Amniotic stem cell (primary cell): ENCODE measurements at regions not wholly inside any gene's neighbourhood (a gene's known extent, or its start where the extent isn't known, plus 50 kb on each side); places are given as distances from the start of the nearest gene placed in this dataset.

Source experiments
- DNase-seq: peaks from one replicate; lab custom pipeline; 2025; lab: John Stamatoyannopoulos, UW

GRCh38 chr1:91148641-91149069, 126.8 kb upstream of the ZNF644 start:
- no peak for DNase-seq

DNA sequence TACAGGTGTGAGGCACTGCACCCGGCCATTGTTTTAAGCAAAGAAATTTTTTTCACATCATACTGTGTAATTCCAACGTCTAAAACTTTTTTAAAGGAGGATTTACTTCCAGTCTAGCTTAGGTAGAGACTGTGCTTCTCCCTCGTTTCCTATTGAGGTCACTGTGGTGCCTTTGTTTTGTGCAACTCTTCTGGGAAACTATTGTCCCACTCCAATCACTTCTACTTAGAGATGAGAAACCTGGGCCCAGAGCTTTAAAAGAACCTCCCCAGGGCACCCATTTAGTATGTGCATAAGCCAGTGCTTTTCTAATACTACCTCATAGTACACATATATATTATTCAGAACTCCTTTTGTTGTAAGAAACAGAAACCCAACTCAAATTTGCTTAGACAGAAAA, 120.0 kb upstream of the ZNF644 start:
- DNase-seq, result no peak

DNA sequence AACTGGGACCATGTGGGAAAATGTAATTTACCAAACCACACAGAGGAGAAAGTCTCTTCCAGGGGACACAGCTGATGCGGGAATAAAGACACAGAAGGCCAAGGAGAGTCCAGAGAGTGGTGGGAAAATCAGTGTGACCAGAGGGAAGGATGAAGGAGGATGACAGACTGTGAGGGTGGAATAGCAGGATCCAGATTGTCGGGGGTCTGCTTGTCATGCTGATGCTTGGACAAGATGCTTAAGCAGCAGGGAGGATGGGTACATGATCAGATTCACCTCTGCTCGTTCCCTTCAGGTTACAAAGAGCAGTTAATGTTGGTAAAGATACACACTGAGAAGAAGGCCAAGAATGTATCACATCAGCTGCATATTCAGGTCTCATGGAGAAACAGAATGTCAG, 117.1 kb upstream of the ZNF644 start:
- no peak for DNase-seq

DNA sequence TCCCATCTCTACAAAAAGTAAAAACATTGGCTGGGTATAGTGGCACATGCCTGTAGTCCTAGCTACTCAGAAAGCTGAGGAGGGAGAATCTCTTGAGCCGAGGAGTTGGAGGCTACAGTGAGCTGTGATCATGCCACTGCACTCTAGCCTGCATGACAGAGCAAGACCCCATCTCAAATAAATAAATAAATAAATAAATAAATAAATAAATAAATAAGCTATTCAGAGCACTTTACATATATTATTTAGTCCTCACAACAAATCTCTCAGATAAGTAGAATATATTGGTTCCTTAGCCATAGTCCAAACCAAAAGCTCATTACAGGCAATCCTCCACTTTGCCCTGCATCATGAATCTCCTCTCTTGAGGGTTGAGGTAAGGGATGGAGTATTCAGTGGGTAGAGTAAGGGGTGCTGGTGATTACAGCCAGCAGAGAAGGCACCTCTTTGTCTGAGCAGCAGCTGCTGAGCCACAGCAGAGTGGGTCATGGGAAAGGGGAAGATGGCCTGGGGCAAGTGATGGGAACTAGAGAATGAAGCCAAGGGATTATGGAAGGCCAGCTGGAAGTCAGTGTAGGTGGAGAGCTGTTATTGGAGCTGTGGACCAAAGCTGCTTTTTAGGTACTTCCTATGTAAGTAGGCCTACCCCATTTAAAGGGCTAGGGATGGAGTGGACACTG, 115.5 kb upstream of the ZNF644 start:
- no peak for DNase-seq

DNA sequence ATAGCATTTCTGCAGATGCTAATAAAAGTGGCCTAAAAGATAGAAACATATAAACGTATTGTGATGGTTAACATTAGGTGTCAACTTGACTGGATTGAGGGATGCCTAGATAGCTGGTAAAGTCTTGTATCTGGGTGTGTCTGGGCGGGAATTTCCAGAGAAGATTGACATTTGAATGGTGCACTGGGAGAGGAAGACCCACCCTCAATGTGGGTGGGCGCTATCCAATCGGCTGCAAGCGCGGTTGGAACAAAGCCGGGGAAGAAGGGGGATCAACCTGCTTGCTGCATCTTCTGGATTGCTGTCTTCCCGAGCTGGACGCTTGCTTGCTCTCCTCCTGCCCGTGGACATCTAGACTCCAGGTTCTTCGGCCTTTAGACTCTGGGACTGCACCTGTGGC, 114.0 kb upstream of the ZNF644 start:
- no peak for DNase-seq

- DNase-seq, result no peak
These were observed 111.4 kb upstream of the ZNF644 start for GRCh38 chr1:91133248-91133647.

DNA sequence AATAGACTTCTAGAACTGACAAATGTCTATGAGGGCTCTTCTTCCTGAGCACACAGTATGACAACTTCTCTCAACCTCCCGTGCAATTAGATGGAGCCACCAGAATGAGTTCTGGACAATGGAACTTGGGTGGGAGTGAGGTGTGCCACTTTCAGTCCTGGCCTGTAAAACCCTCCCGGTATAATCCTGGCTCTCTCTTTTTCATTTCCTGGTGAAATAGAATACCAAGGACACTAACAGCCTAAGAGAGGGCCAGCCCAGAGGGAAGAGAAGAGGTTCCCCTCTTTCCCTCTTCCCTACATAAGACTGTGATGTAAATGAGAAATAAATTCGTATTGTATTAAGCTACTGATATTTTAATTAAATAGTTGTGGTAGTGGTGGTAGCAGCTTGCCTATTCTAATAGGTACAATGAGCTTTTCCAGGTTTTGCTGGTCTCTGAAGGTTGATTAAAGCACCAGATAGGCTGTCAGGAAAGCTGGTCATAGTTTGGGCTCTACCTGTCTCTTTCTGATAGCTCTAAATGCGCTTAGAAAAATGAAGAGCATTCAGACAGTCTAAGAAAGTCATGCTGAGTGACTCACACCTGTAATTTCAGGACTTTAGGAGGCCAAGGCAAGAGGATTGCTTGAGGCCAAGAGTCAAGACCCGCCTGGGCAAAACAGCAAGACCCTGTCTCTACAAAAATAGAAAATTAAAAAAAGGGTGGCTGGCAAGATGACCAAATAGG, 108.6 kb upstream of the ZNF644 start:
- DNase-seq, result no peak

DNA sequence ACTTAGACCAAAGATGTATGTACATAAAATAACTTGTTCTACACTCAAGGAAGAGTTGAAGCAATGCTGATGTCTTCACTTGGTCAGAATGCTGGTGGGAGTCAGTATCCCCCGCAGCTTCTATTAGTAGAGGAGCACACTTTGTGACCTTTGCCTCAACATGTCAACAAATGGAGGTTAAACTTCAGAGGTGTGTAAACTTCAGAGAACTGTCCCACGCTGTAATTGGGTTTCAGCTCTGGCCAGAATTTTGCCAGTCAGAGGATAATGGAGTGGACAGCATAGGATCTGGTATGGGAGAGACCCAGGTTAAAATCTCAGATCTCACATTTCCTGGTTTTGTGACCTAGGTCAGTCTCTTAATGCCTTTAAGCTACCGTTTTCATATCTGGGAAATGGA, 107.6 kb upstream of the ZNF644 start:
- DNase-seq, result no peak

- DNase-seq, result no peak
These were observed 107.2 kb upstream of the ZNF644 start for GRCh38 chr1:91129017-91129416.

- no peak for DNase-seq
These were observed 103.2 kb upstream of the ZNF644 start for GRCh38 chr1:91124989-91125417.

DNA sequence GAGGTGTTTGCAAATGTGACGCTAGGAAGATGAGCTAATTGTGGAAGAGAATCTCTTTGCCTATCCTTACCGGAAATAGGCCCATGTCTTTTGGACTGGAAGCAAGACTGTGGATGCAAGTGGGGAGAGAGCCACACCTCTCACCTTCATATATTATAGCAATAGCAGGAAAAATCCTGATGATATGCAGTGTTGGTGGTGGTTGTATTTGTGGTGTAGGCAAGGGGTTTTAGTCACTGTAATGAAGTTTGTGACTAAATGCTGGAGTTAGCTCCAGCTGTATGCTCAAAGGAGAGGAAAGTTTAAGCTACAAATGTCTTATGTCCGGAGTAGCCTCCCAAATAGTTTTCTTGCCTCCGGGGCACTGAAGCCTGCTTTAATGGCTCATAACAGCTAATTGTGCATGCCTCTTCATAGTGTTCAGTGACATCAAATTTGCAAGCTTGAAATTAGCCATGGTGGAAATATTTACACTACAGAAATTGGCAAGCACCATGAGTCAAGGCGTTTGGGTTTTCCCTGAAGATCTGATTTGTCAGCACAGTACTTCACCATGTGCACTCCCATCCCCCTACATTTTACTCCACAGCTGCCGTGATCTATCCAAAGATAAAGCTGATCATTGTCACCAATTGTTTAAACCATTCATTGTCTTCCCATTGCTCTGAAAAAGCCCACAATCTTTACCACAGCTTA, 102.6 kb upstream of the ZNF644 start:
- DNase-seq, result no peak

DNA sequence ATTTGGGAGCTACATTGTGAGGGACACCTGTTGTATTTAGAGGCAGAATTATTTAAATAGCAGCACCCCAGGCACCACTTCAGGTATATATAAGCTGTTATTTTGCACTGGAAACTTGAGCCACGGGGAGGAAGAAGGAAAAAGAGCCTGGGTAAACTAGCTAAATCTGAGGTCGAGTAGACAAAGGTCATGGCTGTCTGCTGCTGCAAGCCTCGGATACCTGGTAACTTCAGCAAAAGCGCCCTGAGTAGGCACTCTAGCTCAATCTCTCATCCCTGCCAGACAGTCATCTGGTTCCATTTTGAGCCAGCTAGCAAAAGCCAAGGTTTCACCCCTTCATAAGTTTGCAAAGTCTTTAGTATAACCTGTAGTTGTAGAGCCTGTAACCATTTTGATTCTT, 101.9 kb upstream of the ZNF644 start:
- DNase-seq, result no peak

DNA sequence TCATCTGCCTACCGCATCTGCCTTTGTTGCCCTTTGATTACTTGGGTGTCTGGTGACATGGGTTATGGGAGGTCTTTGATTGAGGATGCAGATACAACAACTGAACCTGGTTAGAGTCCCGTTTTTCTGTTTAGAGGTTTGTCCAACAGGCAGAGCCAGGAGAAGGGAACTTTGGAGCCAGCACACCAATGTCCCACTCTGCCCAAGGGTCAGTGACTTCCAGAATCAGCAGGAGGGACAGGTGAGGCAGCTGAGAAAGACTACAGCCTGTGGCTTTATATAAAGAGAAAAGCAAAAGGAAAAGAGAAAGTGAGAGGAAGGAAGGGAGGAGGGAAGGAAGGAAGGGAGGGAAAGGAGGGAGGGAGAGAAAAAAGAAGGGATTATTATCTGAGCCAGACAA, 101.5 kb upstream of the ZNF644 start:
- DNase-seq, result no peak

- DNase-seq, result no peak
These were observed 100.4 kb upstream of the ZNF644 start for GRCh38 chr1:91122106-91122717.

DNA sequence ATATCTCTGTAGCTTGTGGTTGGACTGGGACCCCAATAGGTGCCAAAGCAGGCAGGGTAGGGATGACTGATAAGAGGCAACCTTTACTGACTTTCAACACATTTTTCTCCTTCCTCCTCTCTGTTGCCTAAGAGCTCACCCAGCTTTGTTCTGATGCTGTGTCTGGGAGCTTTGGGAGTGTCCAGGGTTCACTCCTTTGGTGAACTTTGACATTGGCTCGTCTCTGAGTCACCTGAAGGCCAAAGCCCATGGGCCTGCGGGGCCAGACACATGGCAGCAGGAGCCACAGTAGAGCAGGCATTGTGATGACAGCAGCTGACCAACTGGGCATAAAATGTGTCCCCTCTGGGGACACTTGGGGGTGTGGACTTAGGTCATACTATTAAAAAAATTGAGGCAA, 99.5 kb upstream of the ZNF644 start:
- no peak for DNase-seq

DNA sequence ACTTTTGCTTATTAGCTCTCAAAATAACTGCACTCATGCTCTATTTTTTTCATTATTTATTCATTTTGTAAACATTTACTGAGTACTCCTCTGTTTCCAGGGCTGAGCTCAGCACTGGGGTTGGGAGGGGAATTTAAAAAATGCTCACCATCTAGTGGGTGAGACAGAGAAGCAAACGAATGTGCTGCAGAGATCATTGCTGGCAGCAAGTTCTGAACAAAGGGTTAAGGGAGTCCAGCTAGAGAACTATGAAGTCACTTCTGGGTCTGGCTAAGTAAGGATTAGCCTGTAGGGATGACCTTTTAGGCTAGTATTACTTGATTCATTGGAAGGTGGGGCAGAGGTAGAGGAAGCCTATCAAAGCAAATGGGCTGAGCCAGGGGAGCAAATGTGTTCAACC, 99.1 kb upstream of the ZNF644 start:
- DNase-seq, result no peak

- DNase-seq, result no peak
These were observed 98.6 kb upstream of the ZNF644 start for GRCh38 chr1:91120421-91120820.

GRCh38 chr1:91104712-91105111, 82.9 kb upstream of the ZNF644 start:
- no peak for DNase-seq

GRCh38 chr1:91101328-91101727, 79.5 kb upstream of the ZNF644 start:
- no peak for DNase-seq

DNA sequence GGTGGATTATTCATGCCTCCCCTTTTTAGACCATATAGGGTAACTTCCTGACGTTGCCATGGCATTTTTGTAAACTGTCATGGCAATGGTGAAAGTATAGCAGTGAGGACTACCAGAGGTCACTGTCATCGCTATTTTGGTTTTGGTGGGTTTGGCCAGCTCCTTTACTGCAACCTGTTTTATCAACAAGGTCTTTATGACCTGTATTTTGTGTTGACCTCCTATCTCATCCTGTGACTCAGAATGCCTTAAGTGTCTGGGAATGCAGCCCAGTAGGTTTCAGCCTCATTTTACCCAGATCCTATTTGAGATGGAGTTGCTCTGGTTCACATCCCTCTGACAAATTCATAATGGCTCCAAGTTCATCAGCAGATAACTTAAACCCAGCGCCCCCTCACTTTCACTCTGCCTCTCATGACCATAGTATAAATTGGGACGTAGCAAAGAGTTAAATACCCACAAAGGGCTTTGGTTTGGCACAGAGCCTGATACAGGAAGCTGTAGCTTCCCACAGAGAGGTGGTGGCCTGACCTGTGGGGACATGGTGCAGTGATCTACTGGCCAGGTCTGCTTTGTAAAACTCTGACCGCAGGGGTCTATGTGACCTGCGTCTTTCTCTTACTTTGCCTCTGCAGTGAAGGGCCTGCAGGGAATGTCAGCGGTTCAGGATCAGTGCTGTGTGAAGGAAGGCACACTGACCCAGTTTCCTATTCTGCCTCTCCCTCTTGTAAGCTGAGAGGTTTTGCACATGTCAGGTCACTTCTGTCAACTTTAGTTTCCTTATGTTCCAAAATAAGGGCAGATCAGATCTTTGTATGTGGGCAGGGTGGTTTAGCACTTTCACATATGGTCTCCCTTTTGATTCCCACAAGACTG, 78.1 kb upstream of the ZNF644 start:
- DNase-seq, result no peak

GRCh38 chr1:91098299-91098906, 76.6 kb upstream of the ZNF644 start:
- DNase-seq, result no peak
